ENCODE measurements at regions not wholly inside any gene's neighbourhood (a gene's known extent, or its start where the extent isn't known, plus 50 kb on each side); places are given as distances from the start of the nearest gene placed in this dataset.

DNA sequence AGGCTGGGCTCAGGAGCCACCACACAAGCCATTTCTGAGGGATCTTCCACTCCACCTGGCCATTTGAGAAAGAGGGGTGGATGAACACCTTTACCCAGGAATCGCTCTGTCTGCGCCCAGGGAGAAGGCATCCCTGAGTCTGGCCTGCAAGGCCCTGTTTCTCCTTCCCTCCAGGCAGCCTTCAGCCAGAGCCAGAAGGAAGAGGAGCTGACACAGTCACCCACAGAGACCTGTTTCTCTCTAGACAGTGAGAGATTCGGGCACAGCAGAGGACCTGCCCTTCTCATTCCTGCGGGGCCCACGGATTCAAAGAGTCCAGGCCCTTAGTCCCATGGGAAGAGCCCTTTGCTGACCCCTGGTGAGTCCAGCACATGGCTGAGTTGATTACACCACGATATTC is 127.5 kb upstream of the TNS3 start:
- no peak overlapping the region for H3K4me3 ChIP-seq (ENCODE audit: low read depth, low read length)
- DNase-seq (ENCODE audit: low read depth) = no peak
- TF ChIP-seq, protein P1, sequence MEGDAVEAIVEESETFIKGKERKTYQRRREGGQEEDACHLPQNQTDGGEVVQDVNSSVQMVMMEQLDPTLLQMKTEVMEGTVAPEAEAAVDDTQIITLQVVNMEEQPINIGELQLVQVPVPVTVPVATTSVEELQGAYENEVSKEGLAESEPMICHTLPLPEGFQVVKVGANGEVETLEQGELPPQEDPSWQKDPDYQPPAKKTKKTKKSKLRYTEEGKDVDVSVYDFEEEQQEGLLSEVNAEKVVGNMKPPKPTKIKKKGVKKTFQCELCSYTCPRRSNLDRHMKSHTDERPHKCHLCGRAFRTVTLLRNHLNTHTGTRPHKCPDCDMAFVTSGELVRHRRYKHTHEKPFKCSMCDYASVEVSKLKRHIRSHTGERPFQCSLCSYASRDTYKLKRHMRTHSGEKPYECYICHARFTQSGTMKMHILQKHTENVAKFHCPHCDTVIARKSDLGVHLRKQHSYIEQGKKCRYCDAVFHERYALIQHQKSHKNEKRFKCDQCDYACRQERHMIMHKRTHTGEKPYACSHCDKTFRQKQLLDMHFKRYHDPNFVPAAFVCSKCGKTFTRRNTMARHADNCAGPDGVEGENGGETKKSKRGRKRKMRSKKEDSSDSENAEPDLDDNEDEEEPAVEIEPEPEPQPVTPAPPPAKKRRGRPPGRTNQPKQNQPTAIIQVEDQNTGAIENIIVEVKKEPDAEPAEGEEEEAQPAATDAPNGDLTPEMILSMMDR (IDR thresholded peaks at IDR 0.05; ENCODE audit: control insufficient read depth, extremely low read depth, insufficient read depth) = no peak

GRCh38 chr7:47709051-47709450 is 127.1 kb upstream of the TNS3 start:
- no peak overlapping the region for H3K4me3 ChIP-seq (ENCODE audit: low read depth, low read length)
- TF ChIP-seq, protein P1 (IDR thresholded peaks at IDR 0.05; ENCODE audit: control insufficient read depth, extremely low read depth, insufficient read depth) = no peak
- DNase-seq (ENCODE audit: low read depth) = no peak

- no peak overlapping the region for H3K4me3 ChIP-seq (ENCODE audit: low read depth, low read length)
- no peak for DNase-seq (ENCODE audit: low read depth)
- TF ChIP-seq, protein P1 (IDR thresholded peaks at IDR 0.05; ENCODE audit: control insufficient read depth, extremely low read depth, insufficient read depth) = no peak
These were observed 125.7 kb upstream of the TNS3 start for GRCh38 chr7:47707583-47707982.

DNA sequence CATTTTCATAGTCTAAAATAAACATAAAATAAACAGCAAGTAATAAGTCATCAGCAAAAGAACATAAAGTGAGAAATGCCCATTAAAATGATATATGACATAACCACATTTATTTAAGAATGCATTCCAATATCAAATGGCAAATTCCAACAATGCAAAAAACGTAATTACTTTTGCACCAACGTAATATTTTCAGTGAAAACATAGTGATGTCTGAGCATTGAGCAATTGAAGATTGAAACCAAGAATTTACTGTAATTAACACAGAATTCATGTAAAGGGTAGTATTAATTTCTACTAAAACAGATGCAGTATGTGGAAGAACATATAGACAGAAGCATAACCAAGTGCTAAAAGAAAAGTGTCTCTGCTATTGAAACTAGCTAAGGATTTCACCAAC is 123.0 kb upstream of the TNS3 start:
- no peak overlapping the region for H3K4me3 ChIP-seq (ENCODE audit: low read depth, low read length)
- DNase-seq (ENCODE audit: low read depth) = no peak
- TF ChIP-seq, protein P1 (IDR thresholded peaks at IDR 0.05; ENCODE audit: control insufficient read depth, extremely low read depth, insufficient read depth) = no peak

GRCh38 chr7:47702080-47702479 is 120.2 kb upstream of the TNS3 start:
- no peak for DNase-seq (ENCODE audit: low read depth)
- H3K4me3 ChIP-seq (ENCODE audit: low read depth, low read length) = no peak overlapping the region
- TF ChIP-seq, protein P1 (IDR thresholded peaks at IDR 0.05; ENCODE audit: control insufficient read depth, extremely low read depth, insufficient read depth) = no peak

GRCh38 chr7:47698386-47698785 is 116.5 kb upstream of the TNS3 start:
- H3K4me3 ChIP-seq (ENCODE audit: low read depth, low read length) = no peak overlapping the region
- DNase-seq (ENCODE audit: low read depth) = no peak
- TF ChIP-seq, protein P1 (IDR thresholded peaks at IDR 0.05; ENCODE audit: control insufficient read depth, extremely low read depth, insufficient read depth) = no peak

- DNase-seq (ENCODE audit: low read depth) = no peak
- H3K4me3 ChIP-seq (ENCODE audit: low read depth, low read length) = no peak overlapping the region
- TF ChIP-seq, protein P1 (IDR thresholded peaks at IDR 0.05; ENCODE audit: control insufficient read depth, extremely low read depth, insufficient read depth) = no peak
These were observed 115.6 kb upstream of the TNS3 start for GRCh38 chr7:47697543-47697942.

Data from LNCaP clone FGC (cell line).